ENCODE measurements at regions not wholly inside any gene's neighbourhood (a gene's known extent, or its start where the extent isn't known, plus 50 kb on each side); places are given as distances from the start of the nearest gene placed in this dataset.

DNA sequence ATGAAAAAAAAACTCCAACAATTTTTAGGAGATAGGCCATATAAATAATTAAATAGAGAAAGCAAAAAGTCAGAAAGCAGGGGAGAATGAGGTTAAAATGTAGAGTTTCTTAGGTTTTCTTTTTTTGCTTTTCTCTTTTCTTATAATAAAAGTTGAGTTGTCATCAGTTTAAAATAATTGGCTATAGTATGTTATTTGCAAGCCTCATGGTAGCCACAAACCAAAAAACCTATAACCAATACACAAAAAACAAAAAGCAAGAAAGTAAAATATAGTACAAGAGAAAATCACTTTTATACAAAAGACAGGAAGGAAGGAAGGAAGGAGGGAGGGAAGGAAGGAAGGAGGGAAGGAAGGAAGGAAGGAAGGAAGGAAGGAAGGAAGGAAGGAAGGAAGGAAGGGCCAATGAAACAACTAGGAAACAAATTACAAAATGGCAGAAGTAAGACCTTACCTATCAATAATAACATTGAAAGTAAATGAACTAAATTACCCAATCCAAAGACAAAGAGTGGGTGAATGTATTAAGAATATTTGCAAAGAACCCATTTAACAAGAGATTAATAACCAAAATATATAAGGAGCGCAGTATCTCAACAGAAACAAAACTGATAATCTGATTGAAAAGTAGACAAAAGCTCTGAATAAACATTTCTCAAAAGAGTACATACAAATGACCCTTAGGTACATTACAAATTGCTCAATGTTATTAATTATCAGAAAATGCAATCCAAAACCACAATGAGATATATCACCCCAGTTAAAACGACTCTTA lies 541.3 kb upstream of the LRRTM4 start:
- no peak overlapping the region for H3K27ac ChIP-seq
- H3K36me3 ChIP-seq = no peaks in the 10 kb centered on the region
- H3K9me3 ChIP-seq = no peaks in the 10 kb centered on the region
- intact Hi-C loops (cut with DNase I) = no loop called here
- H3K27me3 ChIP-seq = no peaks in the 10 kb centered on the region
- 77 to 90% methylated on average over 2 of the region's 2 CpGs for WGBS, 2 donors
- TF ChIP-seq, protein P1, sequence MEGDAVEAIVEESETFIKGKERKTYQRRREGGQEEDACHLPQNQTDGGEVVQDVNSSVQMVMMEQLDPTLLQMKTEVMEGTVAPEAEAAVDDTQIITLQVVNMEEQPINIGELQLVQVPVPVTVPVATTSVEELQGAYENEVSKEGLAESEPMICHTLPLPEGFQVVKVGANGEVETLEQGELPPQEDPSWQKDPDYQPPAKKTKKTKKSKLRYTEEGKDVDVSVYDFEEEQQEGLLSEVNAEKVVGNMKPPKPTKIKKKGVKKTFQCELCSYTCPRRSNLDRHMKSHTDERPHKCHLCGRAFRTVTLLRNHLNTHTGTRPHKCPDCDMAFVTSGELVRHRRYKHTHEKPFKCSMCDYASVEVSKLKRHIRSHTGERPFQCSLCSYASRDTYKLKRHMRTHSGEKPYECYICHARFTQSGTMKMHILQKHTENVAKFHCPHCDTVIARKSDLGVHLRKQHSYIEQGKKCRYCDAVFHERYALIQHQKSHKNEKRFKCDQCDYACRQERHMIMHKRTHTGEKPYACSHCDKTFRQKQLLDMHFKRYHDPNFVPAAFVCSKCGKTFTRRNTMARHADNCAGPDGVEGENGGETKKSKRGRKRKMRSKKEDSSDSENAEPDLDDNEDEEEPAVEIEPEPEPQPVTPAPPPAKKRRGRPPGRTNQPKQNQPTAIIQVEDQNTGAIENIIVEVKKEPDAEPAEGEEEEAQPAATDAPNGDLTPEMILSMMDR (IDR thresholded peaks at IDR 0.05) = no peak
- no peak for TF ChIP-seq POLR2AphosphoS5 (IDR thresholded peaks at IDR 0.05)
- no peak for TF ChIP-seq EP300 (IDR thresholded peaks at IDR 0.05)
- no peak for TF ChIP-seq POLR2A (IDR thresholded peaks at IDR 0.05)
- H3K4me3 ChIP-seq = no peak overlapping the region
- no peak for DNase-seq
- no peaks in the 10 kb centered on the region for H3K4me1 ChIP-seq

DNA sequence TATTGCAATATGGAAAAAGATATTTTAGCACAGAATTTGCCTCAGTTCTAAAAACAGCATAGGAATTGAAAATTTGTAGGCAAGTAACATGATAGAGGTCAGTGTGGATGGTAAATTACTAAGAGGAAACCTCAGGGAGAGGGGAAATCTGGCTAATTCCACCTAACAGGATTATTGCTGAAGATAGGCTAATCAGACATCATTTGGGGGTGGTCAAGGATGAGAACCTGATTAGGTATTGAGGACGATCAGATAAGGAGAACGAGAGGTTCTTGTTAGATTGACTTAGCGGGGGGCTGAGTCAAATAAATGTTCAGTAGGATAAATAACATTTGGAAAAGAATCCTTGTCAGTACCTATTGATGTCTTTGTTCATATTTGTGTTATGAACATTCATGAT lies 543.2 kb upstream of the LRRTM4 start:
- no peaks in the 10 kb centered on the region for H3K9me3 ChIP-seq
- 60 to 76% methylated on average over 3 of the region's 3 CpGs for whole genome bisulfite sequencing, 2 donors
- H3K4me3 ChIP-seq = no peak overlapping the region
- intact Hi-C loops (cut with DNase I) = no loop called here
- no peaks in the 10 kb centered on the region for H3K27me3 ChIP-seq
- H3K36me3 ChIP-seq = no peaks in the 10 kb centered on the region
- TF ChIP-seq POLR2A (IDR thresholded peaks at IDR 0.05) = no peak
- no peak for TF ChIP-seq EP300 (IDR thresholded peaks at IDR 0.05)
- TF ChIP-seq POLR2AphosphoS5 (IDR thresholded peaks at IDR 0.05) = no peak
- TF ChIP-seq, protein P1 (IDR thresholded peaks at IDR 0.05) = no peak
- no peaks in the 10 kb centered on the region for H3K4me1 ChIP-seq
- DNase-seq = no peak
- H3K27ac ChIP-seq = no peak overlapping the region

GRCh38 chr2:78068808-78069207 lies 546.6 kb upstream of the LRRTM4 start:
- Histone ChIP-seq H3K27ac (no peak overlapping the region), H3K4me1 (no peaks in the 10 kb centered on the region), H3K27me3 (no peaks in the 10 kb centered on the region), H3K36me3 (no peaks in the 10 kb centered on the region), H3K9me3 (no peaks in the 10 kb centered on the region), H3K4me3 (no peak overlapping the region)
- no peak for DNase-seq
- intact Hi-C loops (cut with DNase I) = no loop called here
- TF ChIP-seq, protein P1 (IDR thresholded peaks at IDR 0.05) = no peak
- TF ChIP-seq POLR2A (IDR thresholded peaks at IDR 0.05) = no peak
- TF ChIP-seq EP300 (IDR thresholded peaks at IDR 0.05) = no peak
- no peak for TF ChIP-seq POLR2AphosphoS5 (IDR thresholded peaks at IDR 0.05)

DNA sequence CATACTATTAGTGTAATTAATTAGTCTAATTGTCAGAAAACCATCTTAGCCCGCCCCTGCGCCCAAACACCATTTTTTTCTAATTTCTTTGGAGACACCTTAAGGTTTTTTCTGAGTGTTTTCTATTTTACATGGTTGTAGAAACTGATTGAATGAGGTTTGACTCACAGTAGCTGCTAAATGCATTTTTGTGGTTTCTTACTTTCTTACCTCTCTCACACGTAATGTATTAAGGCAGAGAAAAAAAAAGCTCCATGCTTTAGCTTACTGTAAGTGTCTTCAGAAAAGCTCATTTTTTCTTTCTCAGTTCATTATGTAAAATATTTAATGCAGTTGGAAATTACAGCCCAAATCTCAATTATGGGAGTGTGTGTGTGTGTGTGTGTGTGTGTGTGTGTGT lies 548.5 kb upstream of the LRRTM4 start:
- TF ChIP-seq, protein P1 (IDR thresholded peaks at IDR 0.05) = no peak
- TF ChIP-seq POLR2AphosphoS5 (IDR thresholded peaks at IDR 0.05) (no peak), POLR2A (IDR thresholded peaks at IDR 0.05) (no peak), EP300 (IDR thresholded peaks at IDR 0.05) (no peak)
- Histone ChIP-seq H3K9me3 (no peaks in the 10 kb centered on the region), H3K27me3 (no peaks in the 10 kb centered on the region), H3K27ac (no peak overlapping the region), H3K36me3 (no peaks in the 10 kb centered on the region), H3K4me1 (no peaks in the 10 kb centered on the region), H3K4me3 (no peak overlapping the region)
- WGBS, 2 donors = 81 to 86% methylated on average over 3 of the region's 3 CpGs
- DNase-seq = no peak
- intact Hi-C loops (cut with DNase I) = no loop called here

DNA sequence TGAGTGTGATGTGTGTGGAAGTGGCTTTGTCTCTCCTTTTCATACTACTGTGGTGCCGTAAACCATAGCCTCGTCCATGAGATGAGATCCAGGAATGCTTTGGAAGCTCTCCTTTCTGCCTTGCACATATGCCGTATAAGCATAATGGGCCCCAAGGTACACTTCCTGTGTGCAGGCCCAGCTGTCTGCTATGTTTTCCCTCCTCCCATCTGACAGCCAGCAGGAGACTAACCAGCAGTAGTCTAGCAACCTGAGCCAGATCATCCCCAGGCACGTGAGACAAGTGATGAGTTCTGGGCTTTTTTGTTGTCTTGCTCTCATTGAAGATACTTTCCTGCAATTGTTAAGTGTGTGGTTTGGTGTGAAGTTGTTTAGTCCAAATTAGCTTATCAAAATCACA lies 555.5 kb upstream of the LRRTM4 start:
- Histone ChIP-seq H3K36me3 (no peaks in the 10 kb centered on the region), H3K9me3 (no peaks in the 10 kb centered on the region), H3K27ac (no peak overlapping the region), H3K4me3 (no peak overlapping the region), H3K4me1 (no peaks in the 10 kb centered on the region), H3K27me3 (no peaks in the 10 kb centered on the region)
- DNase-seq = no peak
- WGBS, 2 donors = 50 to 51% methylated on average over 4 of the region's 4 CpGs
- TF ChIP-seq, protein P1 (IDR thresholded peaks at IDR 0.05) = no peak
- no peak for TF ChIP-seq POLR2A (IDR thresholded peaks at IDR 0.05)
- TF ChIP-seq EP300 (IDR thresholded peaks at IDR 0.05) = no peak
- TF ChIP-seq POLR2AphosphoS5 (IDR thresholded peaks at IDR 0.05) = no peak
- intact Hi-C loops (cut with DNase I) = no loop called here

Measured in sigmoid colon (tissue), 6 donors.